Stimulated activated CD4-positive, alpha-beta T cell treated with anti-CD3 and anti-CD28 coated beads, Interleukin-12 subunit alpha, Interleukin-12 subunit beta, amount 100 ng/mL, for 4 hours (primary cell): ENCODE measurements at regions not wholly inside any gene's neighbourhood (a gene's known extent, or its start where the extent isn't known, plus 50 kb on each side); places are given as distances from the start of the nearest gene placed in this dataset.

ENCODE experiments used
- DNase-seq: peaks from one replicate; pipeline ENCODE4 v3.0.0-alpha.2; 2020

GRCh38 chr18:73961804-73962203, 185.8 kb downstream of the FBXO15 start:
- no peak for DNase-seq

GRCh38 chr18:73959352-73959751, 188.3 kb downstream of the FBXO15 start:
- no peak for DNase-seq

DNA sequence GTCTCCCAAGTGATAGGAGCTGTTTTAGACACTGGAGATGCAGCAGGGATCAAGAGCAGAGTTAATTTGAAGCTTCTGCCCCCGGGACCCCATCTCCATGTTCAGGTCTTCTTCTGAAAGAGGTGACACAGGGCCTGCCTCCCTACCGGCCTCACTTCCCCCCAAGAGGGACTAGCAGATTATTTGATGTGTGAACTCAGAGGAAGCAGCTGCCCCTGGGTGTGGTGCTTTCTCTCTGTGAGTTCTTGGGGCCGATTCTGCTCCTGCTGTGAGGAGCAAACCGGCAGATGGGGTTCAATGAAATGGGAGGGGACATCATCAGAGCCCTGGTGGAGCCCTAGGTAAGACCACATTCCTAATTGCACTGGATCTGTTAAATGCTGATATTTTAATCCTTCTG, 193.4 kb downstream of the FBXO15 start:
- no peak for DNase-seq

DNA sequence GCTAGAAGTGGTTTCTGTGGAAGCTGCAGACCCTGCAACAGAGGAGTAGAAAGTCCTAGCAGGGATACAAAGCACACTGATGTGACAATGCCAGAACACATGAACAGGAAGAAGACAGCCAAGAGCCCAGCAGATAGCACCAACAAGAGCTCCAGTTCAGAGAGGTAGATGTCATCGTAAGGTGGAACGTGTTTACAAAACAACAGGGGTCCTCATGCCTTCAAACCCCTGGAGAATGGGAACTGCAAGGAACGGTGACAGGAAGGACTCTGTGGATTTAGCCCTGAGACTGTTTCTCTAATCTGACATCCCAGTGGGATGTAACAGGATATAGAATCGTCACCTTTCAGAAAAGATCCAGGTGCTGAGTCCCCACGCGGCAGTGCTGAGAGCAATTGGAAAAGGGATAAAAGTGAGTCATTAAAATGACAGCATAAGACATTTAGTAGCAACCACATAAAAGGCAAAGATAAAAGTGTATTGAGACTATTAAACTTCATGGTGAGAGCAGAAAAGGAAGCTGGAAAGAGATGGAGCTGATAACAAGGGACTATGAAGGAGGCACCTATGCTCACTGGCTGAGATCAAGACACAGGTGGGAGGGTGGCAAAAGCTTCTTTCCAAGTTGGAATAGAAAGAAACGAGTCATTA, 195.2 kb downstream of the FBXO15 start:
- no peak for DNase-seq

- no peak for DNase-seq
These were observed 197.4 kb downstream of the FBXO15 start for GRCh38 chr18:73950116-73950700.

DNA sequence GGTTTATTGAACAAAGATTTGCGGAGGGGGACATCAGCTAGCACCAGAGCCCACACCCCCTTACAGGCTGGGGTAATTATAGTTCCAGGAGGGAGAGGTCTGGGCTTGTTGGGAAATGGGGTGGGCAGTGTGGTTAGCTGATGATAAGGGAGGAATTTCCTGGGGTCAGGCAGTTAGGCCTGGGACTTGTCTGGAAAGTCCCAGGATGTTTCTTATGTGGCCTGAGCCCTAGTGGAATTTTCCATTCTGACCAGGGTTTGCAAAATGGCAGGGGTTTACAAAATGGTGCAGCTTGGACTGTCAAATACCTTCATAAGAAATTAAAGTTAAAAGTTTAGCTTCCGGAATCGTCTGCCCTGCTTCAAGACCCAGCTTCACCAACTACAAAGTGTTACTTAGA, 199.1 kb downstream of the FBXO15 start:
- no peak for DNase-seq

- no peak for DNase-seq
These were observed 199.6 kb downstream of the FBXO15 start for GRCh38 chr18:73948084-73948483.

- DNase-seq = no peak
These were observed 200.3 kb downstream of the FBXO15 start for GRCh38 chr18:73947180-73947921.

DNA sequence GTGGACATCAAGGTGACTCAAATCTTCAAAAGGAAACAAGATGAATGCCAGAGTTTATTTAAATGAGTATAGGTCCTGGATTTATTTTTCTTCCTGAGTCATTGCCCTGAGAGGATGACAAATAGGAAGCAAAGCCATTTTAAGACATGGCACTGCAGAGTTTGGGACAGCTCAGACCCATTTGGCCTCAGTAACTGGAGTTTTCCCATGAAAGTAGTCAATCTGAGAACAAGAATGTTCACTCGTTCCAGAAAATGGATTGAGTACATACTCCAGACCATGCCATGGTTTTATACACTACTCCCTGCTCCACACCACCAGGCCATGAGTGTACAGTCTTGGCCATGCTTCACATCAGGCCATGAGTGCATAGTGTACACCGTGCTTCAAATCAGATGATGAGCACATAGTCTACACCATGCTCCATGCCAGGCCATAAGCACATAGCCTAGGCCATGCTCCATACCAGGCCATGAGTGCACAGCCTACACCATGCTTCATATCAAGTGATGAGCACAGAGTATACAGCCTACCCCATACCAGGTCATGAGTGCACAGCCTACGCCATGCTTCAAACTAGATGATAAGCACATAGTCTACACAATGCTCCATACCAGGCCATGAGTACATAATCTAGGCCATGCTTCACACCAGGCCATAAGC, 202.4 kb downstream of the FBXO15 start:
- DNase-seq = no peak

GRCh38 chr18:73944715-73945114, 202.9 kb downstream of the FBXO15 start:
- no peak for DNase-seq

GRCh38 chr18:73943763-73944162, 203.9 kb downstream of the FBXO15 start:
- no peak for DNase-seq

- DNase-seq = no peak
These were observed 204.7 kb downstream of the FBXO15 start for GRCh38 chr18:73942956-73943355.

DNA sequence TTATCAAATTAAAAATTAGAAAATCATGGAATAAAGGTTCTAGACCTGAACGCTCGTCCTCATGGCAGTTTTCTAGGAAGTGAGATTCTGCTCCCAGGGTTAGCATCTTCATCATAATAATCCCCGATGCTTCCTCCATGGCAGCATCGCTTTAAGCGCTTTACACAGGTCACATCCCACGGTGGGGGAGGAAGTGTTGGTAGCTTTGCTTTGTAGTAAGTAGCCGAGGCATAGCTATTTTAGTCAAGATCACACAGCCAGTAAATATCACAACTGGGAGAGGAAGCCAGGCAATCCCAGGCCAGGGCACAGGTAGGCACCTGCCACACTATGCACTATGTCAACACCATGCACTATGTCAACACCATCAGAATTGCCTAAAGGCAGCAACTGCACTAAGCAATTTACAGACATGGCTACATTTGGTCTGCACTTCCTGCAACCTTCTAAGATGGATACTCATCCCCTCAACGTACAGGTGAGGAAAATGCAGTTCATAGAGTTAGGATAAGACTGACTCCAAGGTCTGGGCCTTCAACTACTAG, 205.5 kb downstream of the FBXO15 start:
- DNase-seq = no peak

GRCh38 chr18:73940721-73941120, 206.9 kb downstream of the FBXO15 start:
- DNase-seq = no peak

DNA sequence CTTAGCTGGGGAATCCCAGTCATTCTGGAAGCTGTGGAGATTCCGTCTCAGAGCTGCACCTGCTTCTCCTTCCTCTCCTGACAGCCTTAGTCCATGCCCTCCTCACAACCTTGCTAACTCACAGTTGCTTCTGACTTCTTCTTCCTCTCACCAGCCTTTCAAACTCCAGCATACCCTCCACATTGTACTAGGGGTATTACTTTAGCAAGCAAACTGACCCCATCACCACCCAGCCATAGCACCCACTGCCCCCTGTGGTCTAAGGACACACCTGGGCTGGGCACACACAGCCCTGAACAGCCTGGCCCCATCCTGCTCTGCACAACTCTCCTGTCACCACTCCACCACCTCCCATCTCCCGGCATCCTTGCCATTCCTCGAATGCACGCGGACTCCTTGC, 208.2 kb downstream of the FBXO15 start:
- DNase-seq = no peak

DNA sequence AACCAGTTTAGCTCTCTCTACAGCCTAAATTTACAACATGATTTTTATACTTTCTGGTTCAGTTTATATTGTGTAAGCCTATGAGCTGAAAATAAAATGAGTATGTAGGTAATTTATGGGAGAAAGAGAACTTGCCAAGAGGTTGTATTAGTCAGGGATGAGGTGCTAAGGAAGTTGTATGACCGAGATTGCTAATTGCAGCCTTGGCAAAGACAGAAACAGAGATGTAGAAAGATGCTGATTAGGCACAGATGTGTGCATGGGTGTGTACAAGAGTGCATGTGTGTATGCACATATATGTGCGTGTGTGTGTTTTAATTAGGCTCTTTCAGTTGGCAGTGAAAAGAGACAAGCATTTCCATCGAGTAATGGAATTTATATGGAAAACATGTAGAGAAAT, 213.9 kb downstream of the FBXO15 start:
- no peak for DNase-seq

DNA sequence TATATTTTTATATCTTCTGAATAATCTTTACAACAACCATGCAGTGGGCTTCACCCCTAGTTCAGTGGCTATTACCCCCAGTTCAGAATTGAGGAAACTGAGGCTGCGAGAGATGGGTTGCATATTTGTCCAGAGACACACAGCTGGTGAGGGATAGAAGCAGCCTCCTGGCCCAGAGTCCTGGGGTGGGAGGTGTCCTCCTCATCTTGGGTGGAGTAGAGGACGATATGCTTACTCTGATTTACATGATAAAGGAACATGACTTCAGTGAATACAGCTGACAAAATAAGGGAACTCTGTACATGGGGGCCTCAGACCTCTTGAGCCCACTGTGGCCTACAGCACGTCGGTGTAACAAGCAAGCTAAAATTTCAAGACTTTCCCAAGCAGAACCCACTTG, 214.7 kb downstream of the FBXO15 start:
- DNase-seq = no peak

GRCh38 chr18:73927496-73927895, 220.1 kb downstream of the FBXO15 start:
- no peak for DNase-seq

DNA sequence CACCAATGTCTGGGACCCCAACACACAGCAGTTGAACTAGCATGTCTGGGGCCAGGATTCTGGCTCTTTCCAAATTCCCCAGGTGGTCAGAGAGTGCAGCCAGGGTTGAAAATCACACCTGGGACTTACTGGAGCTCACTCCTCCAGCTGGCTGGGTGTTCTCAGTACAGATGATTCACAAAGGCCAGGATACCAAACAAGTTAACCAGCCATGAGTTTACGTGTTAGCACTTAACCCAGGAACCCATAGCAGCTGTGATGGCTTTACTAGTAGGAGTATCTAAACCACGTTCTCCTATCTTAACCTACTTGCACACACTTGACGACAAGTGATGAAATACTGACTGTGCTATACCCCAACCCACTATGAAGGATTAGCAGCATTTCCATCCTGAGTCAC, 222.8 kb downstream of the FBXO15 start:
- no peak for DNase-seq

GRCh38 chr18:73924307-73924706, 223.3 kb downstream of the FBXO15 start:
- no peak for DNase-seq

DNA sequence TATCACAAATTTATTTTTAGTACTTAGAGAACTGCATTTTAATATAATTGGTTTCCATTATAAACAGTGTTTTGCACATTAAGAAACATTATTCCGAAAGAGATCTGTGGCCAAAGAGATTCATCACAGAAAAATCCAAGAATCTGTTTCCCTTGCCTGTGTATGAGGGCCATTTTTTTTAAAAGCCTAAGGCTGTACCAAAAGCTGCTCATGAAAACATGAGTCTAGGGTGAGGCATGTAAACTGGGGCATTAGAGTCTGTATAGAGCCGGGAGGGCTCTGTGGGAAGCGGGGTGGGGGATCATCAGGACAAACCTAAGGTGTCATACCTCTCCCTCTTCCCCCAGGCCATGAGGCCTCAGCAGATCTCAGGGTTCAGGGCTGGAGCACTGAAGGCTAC, 223.8 kb downstream of the FBXO15 start:
- no peak for DNase-seq

DNA sequence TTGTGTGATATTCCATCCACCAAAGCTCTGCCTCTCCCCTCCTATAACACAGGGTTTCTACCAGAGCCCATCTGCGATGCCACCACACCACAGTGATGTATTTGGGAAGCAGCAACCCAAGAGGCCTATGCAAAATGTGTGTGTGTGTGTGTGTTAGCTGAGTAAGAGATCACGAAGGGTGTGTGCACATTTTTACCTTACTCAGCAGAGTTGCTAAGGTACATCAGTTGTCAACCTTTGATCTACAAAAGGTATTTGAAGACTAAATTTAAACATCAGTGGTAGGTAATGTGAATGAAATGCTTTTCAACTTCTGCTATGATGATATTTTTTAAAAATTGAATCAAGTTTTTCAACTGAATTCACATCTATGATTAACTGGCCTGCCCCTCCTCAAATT, 227.6 kb downstream of the FBXO15 start:
- no peak for DNase-seq

- DNase-seq = no peak
These were observed 228.8 kb downstream of the FBXO15 start for GRCh38 chr18:73918816-73919215.

GRCh38 chr18:73917046-73917445, 230.6 kb downstream of the FBXO15 start:
- DNase-seq = no peak
